HG02981 (cell line): ENCODE measurements at regions not wholly inside any gene's neighbourhood (a gene's known extent, or its start where the extent isn't known, plus 50 kb on each side); places are given as distances from the start of the nearest gene placed in this dataset.

Experiments used
- ATAC-seq: cut with Tn5 transposase; IDR thresholded peaks from one replicate; pipeline ENCODE4 v1.9.1; 2021; ENCODE audit warnings: mild to moderate bottlenecking, moderate library complexity; ENCODE audit not compliant: unreplicated experiment

GRCh38 chr12:30440826-30441602, 254.7 kb downstream of the IPO8 start:
- ATAC-seq: no peak

DNA sequence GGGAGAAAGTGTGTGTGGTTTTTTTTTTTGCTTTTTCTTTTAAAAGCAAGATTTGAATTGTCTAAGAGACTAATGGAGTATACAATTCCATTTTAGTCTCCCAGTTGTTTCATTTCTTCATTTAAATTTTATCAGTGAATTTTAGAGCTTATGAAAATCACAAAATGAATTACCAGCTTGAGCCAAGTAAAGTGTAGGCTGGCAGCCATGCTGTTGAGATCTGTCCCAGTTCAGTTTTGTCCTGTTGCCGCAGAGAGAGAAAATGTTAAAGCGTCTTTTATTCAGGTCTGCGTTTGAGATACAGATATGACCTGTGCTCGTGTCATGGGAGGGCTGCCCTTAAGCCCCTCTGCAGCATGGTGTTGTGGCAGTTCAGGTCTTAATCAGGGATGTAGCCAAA, 256.5 kb downstream of the IPO8 start:
- no peak for ATAC-seq

- no peak for ATAC-seq
These were observed 257.0 kb downstream of the IPO8 start for GRCh38 chr12:30438601-30439041.

DNA sequence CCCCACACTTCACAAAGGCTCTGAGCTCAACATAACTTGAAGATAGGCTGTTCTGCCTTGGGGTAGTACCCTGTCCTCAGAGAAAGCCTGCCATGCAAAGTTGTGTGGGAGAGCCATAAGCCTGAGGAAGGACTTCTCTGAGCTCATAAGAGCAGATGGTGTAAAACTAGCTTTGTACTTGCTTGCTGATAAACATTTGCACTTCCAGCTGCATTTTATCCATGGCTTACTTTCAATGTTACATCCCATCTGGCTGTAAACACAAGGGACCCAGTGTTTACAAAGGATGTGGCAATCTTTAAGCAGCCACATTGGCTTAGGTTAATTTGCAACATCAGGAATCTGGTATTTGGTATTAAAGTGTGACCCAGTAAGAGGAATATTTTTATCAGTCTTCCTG, 258.1 kb downstream of the IPO8 start:
- ATAC-seq: no peak

DNA sequence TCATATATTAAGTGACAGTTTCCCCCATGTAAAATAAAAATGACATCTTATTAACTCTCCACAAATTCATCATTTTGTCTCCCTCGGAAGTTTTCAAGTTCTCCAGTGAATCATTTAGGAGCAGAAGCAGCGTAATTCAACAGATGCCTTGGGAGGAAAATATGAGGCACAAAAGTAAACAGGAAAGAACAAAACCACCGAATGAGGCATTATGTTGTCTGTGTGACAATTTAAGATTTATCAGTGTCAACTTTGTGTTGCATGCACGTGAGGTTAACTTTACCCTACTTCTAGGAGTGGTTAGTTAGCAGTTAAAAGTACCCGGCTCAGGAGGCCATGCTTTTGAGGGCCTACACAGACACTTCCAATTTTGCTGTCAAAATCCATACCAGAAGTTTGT, 258.6 kb downstream of the IPO8 start:
- no peak for ATAC-seq

GRCh38 chr12:30428098-30428497, 267.6 kb downstream of the IPO8 start:
- no peak for ATAC-seq

- ATAC-seq: no peak
These were observed 268.1 kb downstream of the IPO8 start for GRCh38 chr12:30427555-30427954.

GRCh38 chr12:30425445-30425844, 270.2 kb downstream of the IPO8 start:
- no peak for ATAC-seq

DNA sequence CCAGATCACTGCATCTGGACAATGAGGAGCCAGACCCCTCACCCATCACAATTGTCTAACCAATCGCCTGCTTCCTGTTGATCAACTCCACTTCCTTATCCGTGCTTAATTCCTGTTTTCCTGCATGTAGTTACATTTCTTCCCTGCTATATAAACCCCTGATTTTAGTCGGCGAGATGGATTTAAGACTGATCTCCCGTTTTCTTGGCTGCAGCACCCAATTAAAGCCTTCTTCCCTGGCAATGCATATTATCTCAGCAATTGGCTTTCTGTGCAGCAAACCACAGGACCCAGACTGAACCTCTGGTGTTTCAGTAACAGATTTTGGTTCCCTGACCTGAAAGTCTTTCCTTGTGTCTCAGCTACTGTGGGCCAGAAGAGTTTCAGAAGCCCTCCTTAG, 272.3 kb downstream of the IPO8 start:
- ATAC-seq: no peak

DNA sequence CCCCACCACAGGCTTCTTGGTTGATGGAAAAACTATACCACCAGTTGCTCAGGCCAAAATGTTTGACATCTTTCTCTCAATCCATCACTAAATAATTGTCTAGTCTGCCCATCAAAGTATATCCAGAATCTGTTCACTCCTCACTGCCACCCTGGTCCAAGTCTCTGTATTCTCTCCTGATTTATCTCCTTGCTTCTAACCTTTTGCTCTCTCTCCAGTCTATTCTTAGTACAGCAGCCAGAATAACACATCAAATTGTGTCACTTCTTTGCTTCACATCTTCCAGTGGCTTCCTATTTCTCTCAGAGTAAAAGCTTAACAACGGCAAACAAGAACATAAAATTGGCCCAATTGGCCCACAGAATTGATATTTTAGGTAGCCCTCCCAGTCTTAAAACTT, 272.8 kb downstream of the IPO8 start:
- no peak for ATAC-seq

- no peak for ATAC-seq
These were observed 275.1 kb downstream of the IPO8 start for GRCh38 chr12:30420561-30420960.

- no peak for ATAC-seq
These were observed 277.9 kb downstream of the IPO8 start for GRCh38 chr12:30417697-30418231.

GRCh38 chr12:30416631-30417030, 279.0 kb downstream of the IPO8 start:
- no peak for ATAC-seq

GRCh38 chr12:30415777-30416176, 279.9 kb downstream of the IPO8 start:
- no peak for ATAC-seq

DNA sequence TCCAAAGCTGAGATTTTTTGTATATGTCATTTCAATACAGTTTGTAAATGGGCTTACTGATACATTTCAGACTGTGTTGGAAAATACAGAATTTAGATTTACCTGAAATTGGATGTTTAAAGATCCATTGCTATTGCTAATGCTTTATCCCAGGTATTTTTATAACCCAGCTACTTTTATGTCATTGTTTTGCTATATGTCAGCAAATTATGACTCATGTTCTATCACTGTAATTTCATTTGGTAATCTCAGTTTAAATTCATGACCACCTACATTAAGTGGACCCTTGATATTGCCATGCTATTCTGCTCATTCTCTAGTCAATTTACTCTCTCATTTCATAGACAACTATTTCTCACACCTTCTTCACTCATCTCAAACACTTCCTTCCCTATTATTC, 281.2 kb downstream of the IPO8 start:
- no peak for ATAC-seq

- ATAC-seq: no peak
These were observed 295.3 kb downstream of the IPO8 start for GRCh38 chr12:30400349-30400748.

DNA sequence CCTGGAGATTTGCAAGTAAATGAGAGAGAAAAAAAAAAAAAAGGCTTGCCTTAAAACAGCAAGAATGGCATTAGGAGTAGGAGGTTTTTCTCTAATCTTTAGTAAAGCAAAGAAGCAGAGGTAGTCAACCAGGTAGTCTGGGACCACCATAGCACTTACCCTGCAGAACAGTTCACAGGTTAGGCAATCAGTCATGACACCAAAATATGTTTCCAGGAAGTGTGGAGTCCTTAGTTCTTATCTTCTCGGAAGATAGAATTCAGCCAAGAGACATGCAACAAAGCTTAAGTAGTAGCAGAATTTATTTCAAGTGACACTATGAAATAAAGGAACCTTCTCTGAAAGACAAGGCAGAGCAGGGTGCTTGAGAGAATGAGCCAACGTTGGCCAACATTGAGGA, 295.8 kb downstream of the IPO8 start:
- no peak for ATAC-seq

DNA sequence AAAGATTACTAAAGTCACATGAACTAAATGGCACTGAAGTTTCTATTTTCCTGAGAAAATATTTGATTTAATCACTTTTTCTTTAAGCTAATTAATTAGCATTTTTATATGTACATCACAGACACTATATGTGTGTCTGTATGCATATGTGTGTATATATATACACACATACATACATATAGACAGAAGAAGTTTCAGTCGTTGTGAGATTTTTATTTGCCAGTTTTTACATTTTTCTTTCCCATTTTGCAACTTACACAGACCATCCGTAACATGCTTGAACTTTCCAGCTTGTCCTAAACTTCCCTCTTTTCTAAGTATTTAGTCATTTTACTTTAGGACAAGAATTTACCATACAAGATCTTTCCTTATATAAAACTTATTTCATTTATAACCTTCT, 299.1 kb downstream of the IPO8 start:
- ATAC-seq: no peak

- no peak for ATAC-seq
These were observed 300.5 kb downstream of the IPO8 start for GRCh38 chr12:30395190-30395589.

DNA sequence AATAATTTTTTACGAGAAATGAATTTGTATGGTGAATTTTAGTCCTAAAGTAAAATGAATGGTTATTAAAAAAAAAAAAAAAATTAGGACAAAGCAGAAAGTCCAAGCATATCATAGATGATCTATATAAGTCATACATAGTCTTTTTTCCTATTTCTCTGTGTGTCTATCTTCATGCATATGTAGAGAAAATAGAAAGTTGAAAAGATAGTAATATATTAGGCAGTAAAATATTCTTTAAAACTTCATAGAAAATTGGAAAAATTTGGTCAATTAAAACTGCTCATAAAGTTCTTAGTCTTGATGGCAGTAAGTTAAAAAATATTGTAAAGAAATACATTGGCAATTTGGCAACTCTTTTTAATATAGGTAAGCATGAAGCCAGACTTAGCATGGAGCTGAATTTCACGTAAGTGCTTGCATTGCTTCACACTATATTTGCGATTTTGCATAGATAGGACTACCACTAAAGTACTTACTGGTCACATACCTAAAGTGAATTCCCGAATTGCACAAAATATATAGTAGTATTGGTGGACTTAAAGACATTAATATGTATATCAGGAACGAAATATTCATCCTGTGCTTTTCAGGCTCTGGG, 303.8 kb downstream of the IPO8 start:
- no peak for ATAC-seq

DNA sequence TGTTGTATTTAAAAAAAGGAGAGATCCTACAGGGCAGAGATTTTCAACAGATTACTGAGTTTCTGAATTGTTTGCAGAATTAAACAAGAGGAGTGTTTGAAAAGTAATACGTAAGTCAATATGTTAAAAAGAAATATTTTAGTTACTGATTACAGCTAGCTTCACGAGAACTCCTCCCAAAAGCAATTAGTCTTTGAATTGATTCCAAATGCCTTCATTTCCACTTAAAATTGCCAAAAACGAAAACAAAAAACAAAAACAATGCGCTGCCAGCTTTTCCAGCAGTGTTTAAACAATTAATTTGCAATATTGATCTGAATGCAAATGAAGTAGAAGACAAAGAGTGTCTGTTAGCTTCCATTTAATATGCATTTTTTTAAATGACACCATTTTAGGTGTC, 310.0 kb downstream of the IPO8 start:
- no peak for ATAC-seq

DNA sequence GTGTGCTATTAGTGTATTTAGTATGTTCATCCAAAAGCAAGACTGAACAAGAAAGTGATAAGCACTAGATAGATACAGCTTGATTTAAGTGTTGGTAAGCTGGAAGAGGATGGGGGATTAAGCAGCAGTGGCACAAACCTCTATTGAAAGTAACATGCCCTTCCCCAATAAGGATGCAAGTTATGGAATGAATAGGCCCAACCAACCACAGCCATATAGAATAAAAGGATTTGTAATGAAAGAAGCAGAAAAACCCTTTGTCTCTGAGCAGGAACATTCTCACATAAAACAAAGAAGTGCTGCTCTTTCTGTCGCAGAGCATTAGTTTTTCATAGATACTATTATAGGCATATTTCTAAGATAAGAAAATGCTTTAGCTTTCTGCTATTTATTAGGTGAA, 310.7 kb downstream of the IPO8 start:
- ATAC-seq: no peak
